RWPE2 (cell line): ENCODE measurements at regions not wholly inside any gene's neighbourhood (a gene's known extent, or its start where the extent isn't known, plus 50 kb on each side); places are given as distances from the start of the nearest gene placed in this dataset.

ENCODE experiments used
- ATAC-seq: fragments of 200-7000 bp; cut with Tn5 transposase; 3 replicates; pipeline ENCODE4 v1.9.1; 2021; ENCODE audit warnings: low read depth
- DNase-seq: peaks from one replicate; pipeline ENCODE4 v3.0.0-alpha.2; 2020; ENCODE audit warnings: low spot score
- H3K27ac ChIP-seq: fragments of 450-650 bp; 2 replicates; pipeline ENCODE4 v1.5.1; 2017; ENCODE audit warnings: mild to moderate bottlenecking; ENCODE audit not compliant: poor library complexity, severe bottlenecking
- H3K27me3 ChIP-seq: fragments of 250-450 bp; sonication (Bioruptor Pico); 2 replicates; pipeline ENCODE4 v1.5.1; 2021; ENCODE audit warnings: mild to moderate bottlenecking, moderate library complexity; ENCODE audit not compliant: insufficient read depth, poor library complexity, severe bottlenecking
- H3K36me3 ChIP-seq: fragments of 250-450 bp; sonication (Bioruptor Pico); 2 replicates; pipeline ENCODE4 v1.5.1; 2020; ENCODE audit warnings: low read depth, mild to moderate bottlenecking, moderate library complexity
- H3K4me1 ChIP-seq: fragments of 250-450 bp; sonication (Bioruptor Pico); 2 replicates; pipeline ENCODE4 v1.5.1; 2021; ENCODE audit warnings: mild to moderate bottlenecking, moderate library complexity; ENCODE audit not compliant: insufficient read depth, poor library complexity, severe bottlenecking
- H3K4me3 ChIP-seq: fragments of 250-450 bp; sonication (Bioruptor Pico); 2 replicates; pipeline ENCODE4 v1.5.1; 2021; ENCODE audit warnings: mild to moderate bottlenecking, moderate library complexity; ENCODE audit not compliant: severe bottlenecking
- H3K9me3 ChIP-seq: fragments of 250-450 bp; sonication (Bioruptor Pico); 2 replicates; pipeline ENCODE4 v1.5.1; 2021; ENCODE audit warnings: mild to moderate bottlenecking, moderate library complexity; ENCODE audit not compliant: severe bottlenecking
- CTCF ChIP-seq: fragments of 450-650 bp; IDR thresholded peaks from one replicate; pipeline ENCODE4 v1.5.1; 2017; ENCODE audit warnings: mild to moderate bottlenecking, moderate library complexity; ENCODE audit not compliant: poor library complexity, severe bottlenecking

GRCh38 chr7:17632384-17632783, 307.9 kb downstream of the SNX13 start:
- H3K27me3 ChIP-seq, result no peaks in the 10 kb centered on the region
- peaks cover 6% of the 10 kb centered on the region for H3K4me1 ChIP-seq
- DNase-seq (no peak), ATAC-seq (no peak)
- no peak for TF ChIP-seq CTCF
- H3K36me3 ChIP-seq, result no peaks in the 10 kb centered on the region
- no peak overlapping the region for H3K4me3 ChIP-seq
- no peaks in the 10 kb centered on the region for H3K9me3 ChIP-seq
- no peak overlapping the region for H3K27ac ChIP-seq

- no peak for TF ChIP-seq CTCF
- no peak overlapping the region for H3K4me3 ChIP-seq
- DNase-seq, result no peak
- H3K9me3 ChIP-seq, result no peaks in the 10 kb centered on the region
- H3K27me3 ChIP-seq, result no peaks in the 10 kb centered on the region
- peaks cover 9% of the 10 kb centered on the region for H3K4me1 ChIP-seq
- ATAC-seq, result peak; percentile 95
- no peak overlapping the region for H3K27ac ChIP-seq
- H3K36me3 ChIP-seq, result no peaks in the 10 kb centered on the region
Observed at GRCh38 chr7:17633067-17633466, 307.2 kb downstream of the SNX13 start.

GRCh38 chr7:17638727-17639126, 301.6 kb downstream of the SNX13 start:
- Histone ChIP-seq H3K4me1 (peaks cover 20% of the 10 kb centered on the region), H3K9me3 (no peaks in the 10 kb centered on the region), H3K4me3 (no peak overlapping the region), H3K27me3 (no peaks in the 10 kb centered on the region), H3K27ac (no peak overlapping the region), H3K36me3 (no peaks in the 10 kb centered on the region; the same call in 1 of the 2 replicates)
- ATAC-seq, result peak; percentile 87
- peak; percentile 62 for DNase-seq
- TF ChIP-seq CTCF, result no peak

GRCh38 chr7:17640730-17641377, 299.4 kb downstream of the SNX13 start:
- Histone ChIP-seq H3K9me3 (no peaks in the 10 kb centered on the region), H3K27ac (no peak overlapping the region), H3K4me1 (peaks cover 20% of the 10 kb centered on the region), H3K36me3 (no peaks in the 10 kb centered on the region; the same call in 1 of the 2 replicates), H3K27me3 (no peaks in the 10 kb centered on the region), H3K4me3 (no peak overlapping the region)
- TF ChIP-seq CTCF, result peak; percentile 73
- ATAC-seq (no peak), DNase-seq (no peak)

GRCh38 chr7:17645500-17645899, 294.8 kb downstream of the SNX13 start:
- Histone ChIP-seq H3K27ac (no peak overlapping the region), H3K36me3 (no peaks in the 10 kb centered on the region), H3K4me1 (peaks cover 3% of the 10 kb centered on the region), H3K4me3 (no peak overlapping the region), H3K27me3 (no peaks in the 10 kb centered on the region), H3K9me3 (no peaks in the 10 kb centered on the region)
- no peak for TF ChIP-seq CTCF
- DNase-seq, result no peak
- ATAC-seq, result no peak
